A673 (cell line): ENCODE measurements at regions not wholly inside any gene's neighbourhood (a gene's known extent, or its start where the extent isn't known, plus 50 kb on each side); places are given as distances from the start of the nearest gene placed in this dataset.

Experiments
- EZH2 ChIP-seq: fragments of 200-600 bp; sonication (generic); IDR thresholded peaks from 2 replicates; pipeline ENCODE4 v1.6.1; 2017; ENCODE audit warnings: borderline replicate concordance, low read depth, mild to moderate bottlenecking, mixed read lengths, antibody characterized with exemption, low read length; ENCODE audit not compliant: poor library complexity, severe bottlenecking
- TF ChIP-seq, protein P1 (sequence below): fragments of 300-800, 200-600 bp; sonication (generic); conservative IDR thresholded peaks from 2 replicates; pipeline ENCODE4 v1.5.1; 2017; ENCODE audit warnings: low read depth, mild to moderate bottlenecking, antibody characterized with exemption, low read length, moderate library complexity, mixed read lengths

DNA sequence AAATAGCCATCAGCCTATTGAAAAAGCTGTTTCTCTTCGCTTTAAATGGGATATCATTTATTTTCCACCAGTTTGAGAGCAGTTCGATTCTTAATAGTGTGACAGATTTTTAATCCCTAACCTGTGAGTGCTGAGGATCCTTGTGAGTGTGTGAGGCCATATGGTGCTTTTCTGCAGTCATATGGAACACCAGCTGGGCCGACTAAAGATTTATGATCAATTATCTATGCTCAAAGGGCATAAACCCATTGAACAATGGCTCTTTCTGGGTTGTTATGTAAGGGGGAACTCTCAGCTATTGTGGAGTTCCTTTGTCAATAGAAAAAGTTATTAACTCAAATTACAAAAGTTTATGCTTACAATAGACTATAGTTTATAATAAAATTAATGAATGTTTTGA lies 1003.6 kb downstream of the FAT4 start:
- TF ChIP-seq, protein P1, sequence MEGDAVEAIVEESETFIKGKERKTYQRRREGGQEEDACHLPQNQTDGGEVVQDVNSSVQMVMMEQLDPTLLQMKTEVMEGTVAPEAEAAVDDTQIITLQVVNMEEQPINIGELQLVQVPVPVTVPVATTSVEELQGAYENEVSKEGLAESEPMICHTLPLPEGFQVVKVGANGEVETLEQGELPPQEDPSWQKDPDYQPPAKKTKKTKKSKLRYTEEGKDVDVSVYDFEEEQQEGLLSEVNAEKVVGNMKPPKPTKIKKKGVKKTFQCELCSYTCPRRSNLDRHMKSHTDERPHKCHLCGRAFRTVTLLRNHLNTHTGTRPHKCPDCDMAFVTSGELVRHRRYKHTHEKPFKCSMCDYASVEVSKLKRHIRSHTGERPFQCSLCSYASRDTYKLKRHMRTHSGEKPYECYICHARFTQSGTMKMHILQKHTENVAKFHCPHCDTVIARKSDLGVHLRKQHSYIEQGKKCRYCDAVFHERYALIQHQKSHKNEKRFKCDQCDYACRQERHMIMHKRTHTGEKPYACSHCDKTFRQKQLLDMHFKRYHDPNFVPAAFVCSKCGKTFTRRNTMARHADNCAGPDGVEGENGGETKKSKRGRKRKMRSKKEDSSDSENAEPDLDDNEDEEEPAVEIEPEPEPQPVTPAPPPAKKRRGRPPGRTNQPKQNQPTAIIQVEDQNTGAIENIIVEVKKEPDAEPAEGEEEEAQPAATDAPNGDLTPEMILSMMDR, result no peak
- no peak for TF ChIP-seq EZH2
